Transverse colon (tissue), 4 donors: ENCODE measurements at regions not wholly inside any gene's neighbourhood (a gene's known extent, or its start where the extent isn't known, plus 50 kb on each side); places are given as distances from the start of the nearest gene placed in this dataset.

Source experiments
- EP300 ChIP-seq: sonication (generic); formaldehyde crosslinking; IDR thresholded peaks from one replicate; pipeline ENCODE4 v1.6.1; 2017; ENCODE audit warnings: antibody characterized with exemption, low read depth
- POLR2A ChIP-seq: fragments of 450-650 bp; IDR thresholded peaks from one replicate; pipeline ENCODE4 v1.6.1; 2016; ENCODE audit warnings: antibody characterized with exemption, mild to moderate bottlenecking, moderate library complexity
- POLR2AphosphoS5 ChIP-seq, 3 donors: sonication (generic); formaldehyde crosslinking; IDR thresholded peaks; one replicate each; pipeline ENCODE4 v1.6.1; 2016; ENCODE audit warnings: antibody characterized with exemption in 3 of 3
- TF ChIP-seq, protein P1 (sequence below), 5 experiments: fragments of 200-600 bp in 3 of 5; fragments of 450-650 bp in 2 of 5; sonication (generic) in 3 of 5; IDR thresholded peaks; 1 replicate in 2 of 5; 2 replicates in 3 of 5; pipeline ENCODE4 v1.5.1; 2016 to 2017; ENCODE audit warnings: antibody characterized with exemption in 5 of 5, inconsistent platforms in 3 of 5, mild to moderate bottlenecking in 2 of 5, moderate library complexity in 1 of 5

DNA sequence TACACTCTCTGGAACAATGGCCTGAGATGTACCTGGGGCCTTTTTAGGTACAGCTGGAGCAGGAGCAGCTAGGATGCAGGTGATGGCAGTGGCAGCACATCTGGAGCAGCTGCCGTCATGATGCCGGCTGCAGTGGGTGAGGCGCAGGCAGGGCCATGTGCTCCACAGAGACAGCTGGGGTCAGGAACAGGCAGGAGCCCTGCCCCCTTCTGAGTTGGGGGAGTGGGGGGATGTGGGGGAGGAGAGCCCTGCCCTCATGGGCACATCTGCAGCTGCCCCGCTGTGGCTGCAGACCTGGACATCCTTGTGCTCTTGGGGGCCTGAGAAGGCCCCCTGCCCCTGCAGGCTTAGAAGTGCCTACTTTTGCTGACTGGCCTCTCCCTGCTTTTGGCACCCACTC, 352.8 kb upstream of the PABPC5 start:
- TF ChIP-seq, protein P1, sequence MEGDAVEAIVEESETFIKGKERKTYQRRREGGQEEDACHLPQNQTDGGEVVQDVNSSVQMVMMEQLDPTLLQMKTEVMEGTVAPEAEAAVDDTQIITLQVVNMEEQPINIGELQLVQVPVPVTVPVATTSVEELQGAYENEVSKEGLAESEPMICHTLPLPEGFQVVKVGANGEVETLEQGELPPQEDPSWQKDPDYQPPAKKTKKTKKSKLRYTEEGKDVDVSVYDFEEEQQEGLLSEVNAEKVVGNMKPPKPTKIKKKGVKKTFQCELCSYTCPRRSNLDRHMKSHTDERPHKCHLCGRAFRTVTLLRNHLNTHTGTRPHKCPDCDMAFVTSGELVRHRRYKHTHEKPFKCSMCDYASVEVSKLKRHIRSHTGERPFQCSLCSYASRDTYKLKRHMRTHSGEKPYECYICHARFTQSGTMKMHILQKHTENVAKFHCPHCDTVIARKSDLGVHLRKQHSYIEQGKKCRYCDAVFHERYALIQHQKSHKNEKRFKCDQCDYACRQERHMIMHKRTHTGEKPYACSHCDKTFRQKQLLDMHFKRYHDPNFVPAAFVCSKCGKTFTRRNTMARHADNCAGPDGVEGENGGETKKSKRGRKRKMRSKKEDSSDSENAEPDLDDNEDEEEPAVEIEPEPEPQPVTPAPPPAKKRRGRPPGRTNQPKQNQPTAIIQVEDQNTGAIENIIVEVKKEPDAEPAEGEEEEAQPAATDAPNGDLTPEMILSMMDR (IDR thresholded peaks at IDR 0.05): no peak
- no peak for TF ChIP-seq POLR2A
- no peak for TF ChIP-seq POLR2AphosphoS5 (IDR thresholded peaks at IDR 0.05)
- no peak for TF ChIP-seq EP300
